HG03460 (cell line): ENCODE measurements at regions not wholly inside any gene's neighbourhood (a gene's known extent, or its start where the extent isn't known, plus 50 kb on each side); places are given as distances from the start of the nearest gene placed in this dataset.

ENCODE experiments used
- ATAC-seq: cut with Tn5 transposase; IDR thresholded peaks from one replicate; pipeline ENCODE4 v1.9.1; 2021; ENCODE audit not compliant: unreplicated experiment

DNA sequence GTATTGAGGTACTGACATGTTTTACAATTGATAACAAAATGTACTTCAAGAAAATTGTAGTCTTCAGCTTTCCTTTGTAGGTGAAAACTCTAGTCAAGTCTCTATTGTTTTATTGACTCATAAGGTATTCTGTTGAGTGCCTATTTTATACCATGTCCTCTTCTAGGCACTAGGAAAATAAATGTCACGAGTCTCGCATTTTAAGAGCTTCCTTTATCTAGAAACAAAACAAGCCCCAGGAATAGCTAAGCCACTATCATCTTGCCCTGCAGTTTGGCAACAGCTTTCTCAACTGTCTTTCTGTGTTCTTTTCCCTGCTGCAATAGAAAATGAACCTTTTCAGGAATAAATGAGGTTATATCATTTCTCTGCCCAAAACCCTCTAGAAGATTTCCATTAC is 288.5 kb upstream of the NEGR1 start:
- no peak for ATAC-seq

DNA sequence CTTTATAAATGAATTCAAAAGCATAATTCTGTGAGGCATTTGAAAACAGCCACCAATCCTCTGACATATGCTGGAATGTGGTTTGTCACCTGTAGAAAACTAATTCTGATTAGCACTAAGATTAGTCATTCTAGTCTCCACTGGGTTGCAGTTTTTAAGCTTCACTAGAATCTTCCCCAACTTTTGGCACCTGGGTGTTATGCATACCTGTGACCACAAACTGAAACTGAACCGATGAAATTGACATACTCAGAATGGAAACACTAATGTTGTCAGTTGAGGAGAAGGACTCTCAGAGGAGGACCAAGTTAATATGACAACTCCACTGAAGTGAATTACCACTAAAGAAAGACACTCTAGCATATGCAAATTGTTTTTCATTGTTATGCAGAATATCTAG is 285.8 kb upstream of the NEGR1 start:
- ATAC-seq: peak; percentile 79

DNA sequence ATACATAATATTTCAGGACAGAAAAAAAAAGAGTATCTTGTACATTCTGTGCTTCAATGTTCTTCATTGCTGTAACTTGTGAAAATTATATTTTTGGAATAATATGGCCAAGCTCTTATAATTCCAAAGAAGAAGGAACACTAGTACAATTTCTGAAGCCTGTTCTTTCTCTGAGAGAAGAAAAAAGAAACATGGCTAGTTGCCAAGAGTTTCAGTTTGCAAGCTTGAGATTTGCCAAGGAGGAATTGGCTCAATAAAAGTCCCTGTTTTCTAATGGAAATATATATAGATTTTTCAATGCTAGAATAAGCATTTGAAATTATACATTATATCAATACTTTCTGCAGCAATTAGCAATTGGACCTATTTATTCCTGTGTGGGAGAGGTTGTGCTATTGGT is 285.2 kb upstream of the NEGR1 start:
- ATAC-seq: no peak

DNA sequence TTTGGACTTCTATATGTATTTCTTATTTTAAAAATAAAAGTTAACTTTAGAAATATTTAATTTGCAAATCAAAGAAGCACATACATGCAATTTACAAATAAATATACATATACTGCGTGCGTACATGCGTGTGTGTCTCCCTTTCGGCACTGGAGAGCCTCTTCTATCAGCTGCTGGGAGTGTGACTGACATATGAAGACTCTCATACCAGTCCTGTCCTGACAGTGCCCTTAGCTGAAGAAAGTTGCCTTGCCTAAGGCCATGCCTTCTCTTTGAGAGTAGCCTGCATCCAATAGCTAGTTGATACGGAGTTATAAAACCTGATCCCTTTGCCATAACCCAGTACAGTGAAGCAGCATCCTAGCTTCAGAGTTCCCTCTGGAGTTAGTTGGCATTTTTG is 282.4 kb upstream of the NEGR1 start:
- no peak for ATAC-seq

DNA sequence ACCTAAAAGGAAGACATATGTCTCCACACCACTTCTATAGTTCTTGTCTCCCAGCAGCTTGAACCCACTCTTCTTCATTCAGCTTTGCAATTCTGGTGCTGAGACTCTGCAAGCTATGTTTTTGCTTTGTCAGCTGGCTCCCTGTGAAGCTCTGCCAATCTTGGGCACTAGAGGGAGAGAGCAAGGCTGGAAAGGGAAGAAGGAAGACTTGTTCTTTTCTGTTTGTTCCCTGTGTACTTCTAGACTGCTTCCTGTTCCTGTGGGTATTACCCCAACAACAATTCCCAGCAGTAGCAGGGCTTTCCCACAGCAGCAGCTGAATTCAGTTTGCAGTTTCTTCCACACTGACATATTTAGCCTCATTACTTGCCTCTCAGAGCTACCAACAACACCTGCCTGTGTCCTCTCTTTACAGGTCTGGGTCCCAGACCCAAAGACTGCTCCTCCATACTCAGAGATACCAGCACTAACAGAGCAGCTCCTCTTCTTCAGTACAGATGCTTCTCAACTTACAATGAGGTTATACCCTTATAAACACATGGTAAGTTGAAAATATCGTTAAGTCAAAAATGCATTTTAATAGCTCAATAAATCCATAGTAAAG is 275.2 kb upstream of the NEGR1 start:
- no peak for ATAC-seq

DNA sequence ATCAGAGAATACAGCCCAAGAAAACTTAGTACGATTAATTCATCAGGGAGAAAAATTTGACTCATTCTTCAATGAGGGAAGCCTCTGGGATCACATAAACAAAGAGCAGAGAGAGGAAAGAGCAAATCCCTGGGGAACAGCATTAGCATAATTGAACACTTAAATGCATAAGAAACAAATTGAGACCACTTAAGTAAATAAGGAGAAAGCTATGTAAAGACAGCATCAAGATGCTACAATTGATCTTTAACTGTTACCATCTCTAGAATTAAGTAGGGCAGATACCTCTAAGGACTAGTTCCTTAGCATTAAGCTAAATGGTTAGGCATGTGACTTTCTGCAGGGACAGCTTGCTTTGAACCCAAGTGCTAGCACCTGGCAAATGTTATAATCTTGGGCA is 265.1 kb upstream of the NEGR1 start:
- no peak for ATAC-seq

DNA sequence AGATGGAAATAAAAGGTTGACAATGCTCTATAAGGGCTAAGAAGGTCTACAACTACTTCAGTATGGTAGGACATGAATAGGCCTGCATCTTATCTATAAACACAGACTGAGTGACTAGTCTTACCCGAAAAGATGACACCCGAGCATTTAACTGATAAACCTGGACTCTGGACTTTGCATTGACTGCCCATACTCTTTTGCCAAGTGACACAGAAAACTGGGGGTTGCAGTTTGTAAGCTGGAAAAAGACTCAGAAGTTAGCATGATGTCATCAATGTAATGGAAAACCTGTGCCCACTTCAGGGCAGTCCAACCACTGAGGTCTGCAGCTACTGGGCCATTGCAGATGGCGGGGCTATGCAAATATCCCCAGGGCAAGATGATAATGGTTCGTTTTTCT is 258.3 kb upstream of the NEGR1 start:
- no peak for ATAC-seq

DNA sequence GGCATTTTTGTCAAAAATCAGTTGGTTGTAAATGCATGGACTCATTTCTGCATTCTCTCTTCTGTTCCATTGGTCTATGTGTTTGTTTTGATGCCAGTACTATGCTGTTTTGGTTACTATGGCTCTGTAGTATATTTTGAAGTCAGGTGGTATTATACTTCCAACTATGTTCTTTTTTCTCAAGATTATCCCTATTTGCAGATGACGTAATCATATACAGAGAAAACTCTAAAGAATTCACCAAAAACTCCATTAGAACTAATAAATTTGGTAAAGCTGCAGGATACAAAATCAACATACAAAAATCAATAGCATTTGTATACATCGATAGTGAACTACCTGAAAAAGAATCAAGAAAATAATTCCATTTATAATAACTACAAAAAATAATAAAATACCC is 253.1 kb upstream of the NEGR1 start:
- no peak for ATAC-seq

DNA sequence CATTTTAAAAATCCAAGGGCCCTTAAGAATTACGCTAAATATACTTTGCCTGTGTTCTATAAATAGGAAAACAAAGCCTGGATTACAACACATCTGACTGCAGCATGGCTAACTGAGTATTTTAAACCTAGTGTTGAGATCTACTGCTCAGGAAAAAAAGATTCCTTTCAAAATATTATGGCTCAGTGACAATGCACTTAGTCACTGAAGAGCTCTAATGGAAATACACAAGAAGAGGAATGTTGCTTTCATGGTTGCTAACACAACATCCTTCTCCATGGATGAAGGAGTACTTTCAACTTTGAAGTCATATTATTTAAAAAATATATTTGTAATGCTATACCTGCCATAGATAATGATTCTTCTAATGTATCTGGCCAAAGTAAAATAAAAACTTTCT is 248.3 kb upstream of the NEGR1 start:
- no peak for ATAC-seq

DNA sequence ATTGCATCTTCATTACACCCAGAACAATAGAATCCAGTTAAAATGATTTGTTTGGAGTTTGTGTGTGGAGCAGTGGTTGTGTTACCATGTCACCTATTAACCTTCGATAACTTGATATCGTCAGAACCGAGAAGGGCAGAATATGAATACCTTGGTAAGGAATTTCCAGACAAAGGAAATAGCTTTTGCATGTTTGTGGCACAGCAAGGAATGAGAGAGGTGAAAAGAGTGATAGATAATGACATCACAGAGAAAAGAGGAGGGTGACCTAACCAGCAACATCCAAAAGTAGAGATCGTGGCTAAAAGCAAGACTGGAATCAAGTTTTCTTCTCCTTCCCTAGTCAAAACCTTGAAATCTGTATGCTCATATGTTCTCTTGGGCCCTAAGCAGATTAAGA is 244.6 kb upstream of the NEGR1 start:
- ATAC-seq: no peak

DNA sequence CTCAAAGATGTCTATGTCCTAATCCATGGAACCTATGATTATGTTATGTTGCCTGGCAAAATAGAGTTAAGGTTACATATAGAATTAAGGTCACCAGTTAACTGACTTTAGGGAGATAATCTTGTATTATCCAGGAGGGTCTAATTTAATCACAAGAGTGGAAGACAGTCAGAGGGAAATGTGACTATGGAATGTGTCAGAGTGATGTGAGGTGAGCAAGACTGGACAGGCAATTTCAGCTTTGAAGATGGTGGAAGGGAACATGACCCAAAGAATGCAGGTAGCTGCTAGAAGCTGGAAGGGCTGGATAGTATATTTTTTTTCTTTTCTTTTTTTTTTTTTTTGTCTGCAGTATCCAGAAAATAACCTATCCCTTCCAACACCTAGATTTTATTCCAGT is 241.7 kb upstream of the NEGR1 start:
- no peak for ATAC-seq

DNA sequence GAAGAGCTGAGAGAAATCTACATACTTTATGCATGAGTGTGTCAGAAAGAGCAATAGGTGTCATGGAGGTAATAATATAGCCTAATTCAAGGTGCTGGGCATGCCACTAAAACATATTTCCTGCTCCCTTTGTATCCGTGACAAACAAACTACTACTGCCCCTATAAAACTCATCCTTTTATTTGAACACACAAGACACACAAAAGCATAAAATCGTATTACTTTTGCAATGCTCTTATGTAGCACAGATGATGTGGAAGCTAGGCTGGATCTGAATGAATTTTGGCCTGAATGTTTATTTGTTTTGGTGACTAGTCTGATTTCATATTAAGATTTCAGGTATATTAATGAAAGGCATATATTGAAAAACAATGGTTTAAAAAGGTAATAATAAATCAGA is 239.3 kb upstream of the NEGR1 start:
- ATAC-seq: no peak

DNA sequence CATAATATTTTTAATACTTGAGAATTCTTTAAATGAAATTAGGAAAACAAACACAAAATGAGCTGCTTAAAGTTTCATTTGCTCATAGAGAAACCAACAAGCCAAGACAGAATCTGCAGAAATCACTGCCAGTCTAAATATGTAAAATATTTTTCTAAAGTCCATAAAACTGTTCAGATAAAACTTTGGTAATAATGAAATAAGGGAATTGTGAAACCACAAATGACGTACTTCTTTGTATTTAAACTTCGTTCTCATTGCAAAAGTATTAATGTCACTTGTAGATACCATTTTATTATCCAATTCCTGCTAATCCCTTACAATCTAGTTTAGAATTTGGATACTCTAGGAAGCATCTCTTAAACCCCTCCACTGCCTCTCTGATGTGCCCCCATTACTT is 234.5 kb upstream of the NEGR1 start:
- no peak for ATAC-seq

DNA sequence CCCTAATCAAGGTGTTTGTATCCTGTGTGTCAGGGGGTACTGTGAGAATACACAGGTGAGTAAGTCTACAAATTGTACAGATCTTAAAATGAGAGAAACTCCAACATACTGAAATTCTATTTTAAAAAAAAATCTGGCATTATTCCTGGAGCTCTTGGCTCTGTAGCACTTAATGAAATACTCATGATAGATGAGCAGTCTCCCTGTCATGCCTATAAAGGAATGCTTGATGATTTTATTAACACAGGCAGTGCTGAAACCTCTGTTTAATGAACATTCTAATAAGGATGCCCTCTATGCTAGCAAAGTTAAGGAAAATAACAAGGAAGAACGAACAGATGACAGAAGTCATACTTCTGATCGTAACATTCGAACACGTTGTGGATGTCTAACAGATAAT is 233.9 kb upstream of the NEGR1 start:
- no peak for ATAC-seq

DNA sequence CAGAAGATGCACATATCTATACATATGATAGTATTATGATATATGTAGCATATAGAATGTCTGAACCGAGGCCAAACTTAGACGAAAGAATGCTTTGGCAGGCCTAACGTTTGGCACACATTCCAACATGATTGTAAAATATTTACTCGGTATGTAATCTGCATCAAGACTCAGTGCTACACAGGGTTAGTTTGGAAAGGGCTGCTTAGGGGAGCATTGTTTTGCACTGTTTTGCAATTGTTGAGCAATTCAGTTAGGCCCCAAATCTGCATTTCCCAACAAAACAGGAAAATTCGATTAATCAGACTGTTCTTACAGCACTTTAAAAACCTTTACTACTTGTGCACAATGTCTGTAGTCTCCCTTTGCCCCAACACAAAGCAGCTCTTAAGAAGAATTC is 216.0 kb upstream of the NEGR1 start:
- no peak for ATAC-seq

DNA sequence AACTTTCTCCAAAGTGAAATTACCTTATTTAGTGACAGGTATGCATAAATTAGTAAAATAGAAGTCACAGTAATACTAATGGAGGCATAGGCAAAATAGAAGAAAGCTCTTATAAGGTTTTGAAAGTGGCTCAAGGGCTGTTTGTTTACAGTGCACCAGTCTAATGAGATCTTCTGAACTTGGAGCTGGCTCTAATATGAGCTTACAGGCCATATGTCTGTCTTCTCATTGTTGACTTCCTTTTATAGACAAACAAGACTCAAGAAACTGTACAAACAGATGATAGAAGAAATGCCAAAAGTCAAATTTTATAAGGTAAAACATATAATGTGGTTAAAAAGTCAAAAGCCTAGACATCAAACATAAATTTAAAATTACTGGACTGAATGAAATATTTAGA is 207.5 kb upstream of the NEGR1 start:
- ATAC-seq: no peak

DNA sequence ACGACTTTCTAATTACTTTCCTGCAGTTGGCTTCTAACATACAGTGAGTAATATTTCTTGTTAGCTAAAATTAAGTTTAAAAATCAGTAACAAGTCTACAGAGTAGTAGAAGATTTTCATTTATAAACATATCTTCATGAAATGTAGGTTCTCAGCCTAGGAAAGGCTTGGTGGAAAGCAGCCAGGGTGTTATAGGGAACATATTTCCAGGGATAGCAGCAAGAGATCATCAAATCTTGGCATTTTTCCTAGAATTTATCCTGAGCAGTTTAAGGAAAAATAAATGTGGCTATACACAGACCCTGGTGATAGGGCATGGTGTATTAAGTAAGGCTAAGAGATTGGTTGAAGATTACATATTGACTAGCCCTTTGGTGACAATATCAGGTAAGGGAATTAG is 203.5 kb upstream of the NEGR1 start:
- no peak for ATAC-seq

DNA sequence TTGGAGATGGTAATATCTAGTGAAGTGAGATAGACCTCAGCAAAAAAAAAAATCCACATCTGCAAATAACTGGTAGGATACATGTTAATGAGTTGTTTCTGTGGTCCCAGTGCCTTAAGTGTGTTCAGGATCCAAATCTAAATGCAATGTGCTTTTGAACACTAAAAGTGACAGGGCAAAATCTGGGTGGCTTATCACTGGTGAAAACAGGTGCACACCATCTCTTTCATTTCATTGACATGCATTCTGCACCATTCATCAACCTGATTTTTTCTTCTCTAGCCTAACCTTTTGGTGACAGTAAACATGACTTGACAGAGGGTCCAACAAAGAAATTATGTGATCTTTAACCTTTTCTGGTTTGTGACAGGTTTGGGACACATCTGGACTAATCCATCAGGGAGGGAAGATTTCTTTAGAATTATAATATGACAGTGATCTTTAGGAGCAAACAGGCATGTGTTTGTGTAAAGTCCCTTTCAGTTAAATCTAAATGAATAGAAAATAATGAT is 201.6 kb upstream of the NEGR1 start:
- no peak for ATAC-seq

DNA sequence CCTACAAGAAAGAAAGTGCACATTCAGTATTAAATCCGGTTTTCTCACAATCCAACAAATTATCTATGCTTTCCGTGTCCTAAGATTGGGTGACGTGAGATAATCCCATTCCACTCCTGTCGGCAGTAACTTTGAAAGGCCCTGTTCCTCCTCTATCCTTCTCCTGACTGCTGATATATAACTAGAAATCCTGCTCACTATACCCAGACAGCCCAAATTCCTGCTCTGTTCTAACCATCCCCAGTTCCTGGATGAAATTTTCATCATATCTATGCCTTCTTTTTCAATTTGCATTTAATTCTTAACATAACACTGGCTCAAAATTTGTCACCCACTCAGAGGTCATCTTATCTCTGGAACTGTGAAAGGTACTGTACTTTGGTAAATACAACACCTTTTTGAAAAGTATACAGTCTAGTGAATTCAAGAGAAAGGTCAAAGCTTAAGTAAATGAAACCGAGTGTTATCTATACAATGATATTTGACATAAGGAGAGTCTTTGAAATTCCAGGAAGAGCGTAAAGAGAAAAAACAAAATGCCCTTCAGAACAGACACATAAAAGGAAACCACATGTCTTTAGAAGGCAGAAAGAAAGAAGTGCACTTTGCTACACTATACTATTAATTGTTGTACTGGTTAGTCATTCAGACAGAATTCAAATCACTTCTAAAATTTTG is 200.5 kb upstream of the NEGR1 start:
- ATAC-seq: no peak

DNA sequence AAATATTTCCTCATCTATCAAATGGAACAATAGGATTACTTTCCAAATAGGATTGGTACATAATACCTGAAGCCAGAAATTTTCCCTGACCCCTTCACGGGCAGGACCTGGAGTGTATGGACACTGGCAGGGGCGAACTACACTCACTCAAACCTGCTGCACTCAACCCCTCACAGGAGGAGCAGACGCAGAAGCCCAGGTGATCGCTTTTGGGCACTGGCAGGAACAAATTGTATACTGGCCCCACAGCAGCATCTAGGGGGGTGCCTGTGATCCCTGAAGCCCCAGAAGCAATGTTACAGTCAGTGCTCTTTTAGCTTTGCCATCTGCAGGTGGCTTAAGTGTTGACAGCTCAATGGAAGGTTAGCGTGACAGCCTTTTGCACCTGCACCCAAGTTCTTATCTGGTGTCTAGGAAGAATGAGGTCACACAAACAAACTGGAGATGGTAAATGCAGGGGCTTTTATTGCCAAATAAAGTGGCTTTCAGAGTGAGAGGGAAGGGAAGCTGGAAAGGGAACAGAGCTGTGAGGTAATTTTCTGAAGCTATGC is 199.2 kb upstream of the NEGR1 start:
- ATAC-seq: no peak

DNA sequence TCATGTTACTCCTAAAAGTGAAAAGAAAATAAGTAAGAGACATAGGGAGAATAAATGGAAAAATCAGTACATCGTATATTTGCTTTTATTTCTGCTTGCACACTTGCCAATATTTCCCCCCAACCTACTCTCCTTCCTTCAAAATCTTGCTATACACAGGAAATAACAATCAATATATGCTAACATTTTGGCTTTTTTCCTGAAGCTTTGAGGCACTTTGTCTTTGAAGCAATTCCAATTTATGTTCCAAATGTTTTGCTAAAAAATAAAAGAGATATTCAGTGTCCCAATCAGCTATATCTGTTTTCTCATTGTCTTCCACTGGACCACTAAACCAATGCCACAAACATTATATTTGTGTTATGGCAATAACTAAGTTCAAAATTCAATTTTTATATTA is 184.0 kb upstream of the NEGR1 start:
- ATAC-seq: no peak

DNA sequence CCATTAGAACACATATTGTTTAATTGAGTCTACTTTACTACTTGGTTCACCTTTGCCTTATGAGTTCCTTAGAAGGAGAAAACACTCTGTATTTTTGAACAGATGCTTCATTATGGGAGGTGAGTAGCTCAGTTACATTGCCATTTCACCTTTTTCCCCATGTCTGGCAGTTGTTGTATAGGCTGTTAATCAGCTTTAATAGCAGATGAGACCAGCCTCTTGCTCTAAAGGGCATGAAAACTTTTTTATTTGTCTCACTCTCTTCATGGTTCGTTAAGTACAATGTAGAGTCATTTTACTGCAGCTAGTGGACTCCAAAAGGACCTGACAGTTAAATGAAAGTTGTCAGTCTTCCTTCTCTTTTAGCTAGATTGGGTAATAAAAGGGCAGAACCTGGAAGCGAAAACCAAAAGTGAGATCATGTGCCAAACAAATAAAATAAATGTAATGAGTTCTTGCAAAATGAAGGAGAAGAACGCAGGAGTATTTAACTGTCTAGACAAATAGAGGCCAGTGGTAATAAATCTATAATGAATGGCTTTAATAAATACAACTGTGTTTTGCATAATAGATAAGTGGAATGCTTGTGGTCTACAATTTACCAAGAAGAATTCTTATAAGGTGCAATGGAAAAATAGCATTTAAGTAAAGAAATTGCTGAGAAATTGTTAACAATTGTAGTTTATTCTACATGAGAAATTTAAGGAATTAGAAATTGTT is 180.0 kb upstream of the NEGR1 start:
- no peak for ATAC-seq
